GM19438 (cell line): ENCODE measurements at regions not wholly inside any gene's neighbourhood (a gene's known extent, or its start where the extent isn't known, plus 50 kb on each side); places are given as distances from the start of the nearest gene placed in this dataset.

Experiments used
- ATAC-seq: cut with Tn5 transposase; IDR thresholded peaks from one replicate; pipeline ENCODE4 v1.9.1; 2021; ENCODE audit warnings: low read depth; ENCODE audit not compliant: unreplicated experiment

DNA sequence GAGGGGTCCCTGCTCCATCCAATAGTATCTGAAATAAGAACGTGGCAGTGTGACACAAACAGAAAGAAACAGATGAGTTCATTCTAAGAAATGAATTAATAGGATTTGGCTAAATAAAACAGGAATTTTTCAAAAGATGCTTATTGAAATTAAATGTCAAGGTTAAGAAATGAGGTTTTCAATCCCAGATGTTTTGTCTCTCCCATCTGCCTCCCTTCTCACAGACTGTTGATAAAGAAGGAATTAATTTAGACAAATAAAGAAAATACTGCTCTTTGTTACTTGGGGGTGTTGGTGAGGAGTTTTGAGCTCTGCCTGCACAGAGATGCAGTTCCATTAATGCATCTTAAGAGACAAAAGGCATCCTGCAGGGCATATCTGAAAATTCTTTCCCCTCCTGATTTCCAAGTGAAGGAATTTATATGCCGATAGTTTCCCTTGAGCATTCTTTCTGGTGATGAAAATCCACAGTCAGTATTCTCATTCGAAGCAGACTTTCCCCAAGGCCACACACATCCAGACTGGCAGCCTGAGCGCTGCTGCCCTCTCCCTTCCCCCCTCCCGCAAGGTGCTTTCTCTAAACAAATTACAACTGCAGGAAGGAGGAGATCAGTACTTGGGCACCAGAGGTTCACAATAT, 385.4 kb upstream of the RND3 start:
- no peak for ATAC-seq

- ATAC-seq = no peak
These were observed 379.0 kb upstream of the RND3 start for GRCh38 chr2:150866431-150866830.

- ATAC-seq = no peak
These were observed 376.2 kb upstream of the RND3 start for GRCh38 chr2:150863691-150864090.

DNA sequence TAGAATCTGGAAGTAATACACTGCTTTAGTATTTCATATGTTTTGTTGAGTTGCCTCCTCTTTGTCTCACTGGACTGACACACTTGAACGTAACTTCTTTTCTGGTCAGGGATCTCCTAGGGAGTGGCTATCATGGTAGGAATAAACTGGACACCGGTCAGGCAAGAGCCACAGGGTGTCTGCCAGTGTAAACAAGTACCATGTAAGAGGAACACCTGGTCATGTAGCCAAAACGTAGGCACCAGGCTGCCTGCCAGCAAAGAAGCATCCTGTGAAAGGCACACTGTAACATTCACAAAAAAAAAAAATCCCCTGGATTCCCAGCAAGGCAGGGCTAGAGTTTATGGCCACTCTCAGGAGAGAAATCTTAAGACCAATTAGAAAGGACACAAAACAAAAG, 372.8 kb upstream of the RND3 start:
- ATAC-seq = no peak

DNA sequence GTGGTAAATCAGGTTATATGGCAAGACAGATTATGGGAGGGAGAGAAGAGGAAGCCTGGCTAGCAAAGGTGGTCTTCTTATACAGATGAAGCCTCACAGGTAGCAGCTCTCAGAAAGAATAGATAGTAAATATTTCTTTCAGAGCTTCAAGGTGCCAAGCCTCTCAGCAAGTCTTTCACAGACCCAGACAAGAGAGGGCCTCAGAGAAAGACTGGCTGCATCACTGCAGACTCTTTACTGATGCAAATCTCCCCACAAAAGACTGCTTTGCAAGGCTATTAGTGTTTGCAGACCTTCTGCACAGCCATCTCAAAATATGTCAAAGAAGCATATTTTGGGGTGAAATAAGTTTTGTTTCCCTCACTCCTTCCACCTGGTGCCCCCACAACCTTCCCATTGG, 372.4 kb upstream of the RND3 start:
- no peak for ATAC-seq

GRCh38 chr2:150859162-150859561, 371.7 kb upstream of the RND3 start:
- ATAC-seq = no peak

DNA sequence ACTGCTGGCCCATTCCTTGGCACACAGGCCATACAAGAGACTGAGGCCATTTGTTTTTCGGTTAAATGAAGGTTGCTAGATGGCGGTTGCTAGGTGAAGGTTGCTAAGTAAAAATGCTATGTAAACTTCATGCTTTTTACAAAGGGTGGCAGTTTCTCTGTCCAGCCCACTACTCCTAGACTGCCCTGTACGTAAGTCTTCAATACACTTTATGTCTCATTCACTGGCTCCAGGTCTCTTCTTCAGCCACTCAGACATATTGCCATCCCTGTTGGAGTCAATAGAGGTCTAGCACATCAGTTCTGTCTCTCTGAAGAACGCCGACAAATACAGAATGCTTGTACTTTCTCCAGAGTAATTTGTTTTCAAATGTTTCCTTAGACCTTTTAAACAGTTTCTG, 370.9 kb upstream of the RND3 start:
- no peak for ATAC-seq

DNA sequence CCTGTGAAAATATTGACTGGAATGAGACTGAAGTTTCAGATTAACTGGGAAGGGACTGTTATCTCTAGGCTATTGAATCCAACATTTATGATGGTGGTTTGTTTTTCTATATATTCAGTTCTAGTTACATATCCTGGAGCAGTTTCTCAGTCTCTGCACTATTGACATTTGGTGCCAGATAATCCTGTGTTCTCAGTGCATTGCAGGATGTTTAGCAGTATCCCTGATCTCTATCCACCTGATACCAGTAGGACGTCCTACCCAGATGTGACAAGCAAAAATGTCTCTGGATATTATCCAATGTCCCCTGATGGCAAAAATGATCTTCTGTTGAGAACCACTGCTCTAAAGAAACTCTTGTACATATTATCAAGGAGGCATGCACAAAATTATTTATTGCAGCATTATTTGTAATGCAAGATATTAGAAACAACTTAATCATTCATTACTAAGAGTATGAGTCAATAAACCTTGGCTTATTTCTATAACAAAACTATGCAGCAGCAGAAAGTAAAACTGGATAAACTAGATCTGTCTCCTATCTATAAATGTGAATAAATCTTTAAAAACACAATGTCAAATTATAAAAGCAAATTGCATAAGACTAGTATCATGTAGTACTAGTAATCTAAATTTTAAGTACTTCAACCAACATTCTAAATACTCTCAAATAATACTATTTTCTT, 369.3 kb upstream of the RND3 start:
- ATAC-seq = no peak

GRCh38 chr2:150853263-150853662, 365.8 kb upstream of the RND3 start:
- no peak for ATAC-seq

GRCh38 chr2:150850641-150851040, 363.2 kb upstream of the RND3 start:
- ATAC-seq = no peak

GRCh38 chr2:150847578-150847977, 360.1 kb upstream of the RND3 start:
- no peak for ATAC-seq

GRCh38 chr2:150846691-150847090, 359.2 kb upstream of the RND3 start:
- ATAC-seq = no peak

GRCh38 chr2:150832686-150833085, 345.2 kb upstream of the RND3 start:
- no peak for ATAC-seq

DNA sequence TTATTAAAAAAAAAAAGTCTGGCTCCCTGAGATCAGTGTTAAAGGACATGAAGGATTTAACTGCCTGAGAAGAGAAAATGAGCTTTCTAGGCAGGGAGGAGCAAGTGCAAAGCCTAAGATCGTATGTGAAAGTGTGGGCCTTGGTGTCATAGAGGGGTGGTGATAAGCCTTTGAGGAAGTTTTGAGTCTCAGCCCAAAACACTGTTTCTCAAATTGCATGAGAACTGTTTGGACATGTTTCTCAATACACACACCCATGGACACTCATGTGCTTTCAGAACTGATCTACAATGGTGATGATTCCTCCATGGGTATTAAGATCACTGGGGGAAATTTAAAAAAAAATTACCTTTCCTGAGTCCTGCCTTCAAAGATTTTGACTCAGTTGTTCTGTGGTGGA, 336.7 kb upstream of the RND3 start:
- no peak for ATAC-seq

DNA sequence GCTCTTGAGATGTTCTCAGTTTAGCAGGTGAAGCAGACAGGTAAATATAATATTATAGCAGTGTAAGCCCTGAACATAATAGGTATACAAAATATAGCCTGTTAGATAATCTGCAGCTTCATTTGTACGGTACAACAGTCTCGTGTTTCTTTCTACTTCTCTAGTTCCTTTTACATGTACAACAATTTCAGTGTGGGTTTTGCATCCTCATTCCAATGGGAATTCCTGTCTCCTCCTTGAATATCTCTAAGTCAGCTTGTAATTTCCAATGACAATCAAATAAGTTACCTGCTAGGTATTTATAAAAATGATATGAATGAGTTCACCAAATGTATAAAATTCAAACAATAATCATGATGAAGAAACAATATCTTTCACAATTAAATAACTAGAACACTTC, 330.0 kb upstream of the RND3 start:
- no peak for ATAC-seq

- ATAC-seq = no peak
These were observed 325.3 kb upstream of the RND3 start for GRCh38 chr2:150812664-150813367.

- ATAC-seq = no peak
These were observed 324.6 kb upstream of the RND3 start for GRCh38 chr2:150812066-150812465.

DNA sequence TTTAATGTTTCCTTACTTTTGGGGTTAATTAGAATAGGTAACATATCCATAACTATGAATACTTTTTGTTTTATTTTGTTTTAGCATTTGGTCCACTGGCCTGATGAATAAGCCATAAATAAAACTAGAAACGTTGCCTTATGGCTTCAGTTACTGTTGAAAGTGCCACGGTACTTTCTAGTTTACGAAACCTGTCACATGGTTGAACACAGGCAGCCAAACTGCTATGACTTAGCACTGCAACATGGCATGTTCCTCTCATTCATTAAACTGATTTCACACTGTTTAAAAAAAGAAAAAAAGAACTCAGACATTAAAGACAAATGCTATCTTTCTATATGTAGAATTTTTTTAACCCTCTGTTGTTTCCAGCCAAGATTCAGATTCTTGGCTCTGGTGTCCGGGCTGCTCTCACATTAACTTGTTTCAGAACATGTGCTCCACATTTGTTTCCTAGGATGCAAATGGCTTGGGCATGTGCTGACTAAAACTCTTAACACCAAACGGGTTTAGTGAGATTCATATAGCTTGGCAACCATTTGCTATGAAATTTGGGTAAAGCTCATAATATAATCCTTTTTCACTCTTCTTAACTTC, 323.9 kb upstream of the RND3 start:
- ATAC-seq = no peak

DNA sequence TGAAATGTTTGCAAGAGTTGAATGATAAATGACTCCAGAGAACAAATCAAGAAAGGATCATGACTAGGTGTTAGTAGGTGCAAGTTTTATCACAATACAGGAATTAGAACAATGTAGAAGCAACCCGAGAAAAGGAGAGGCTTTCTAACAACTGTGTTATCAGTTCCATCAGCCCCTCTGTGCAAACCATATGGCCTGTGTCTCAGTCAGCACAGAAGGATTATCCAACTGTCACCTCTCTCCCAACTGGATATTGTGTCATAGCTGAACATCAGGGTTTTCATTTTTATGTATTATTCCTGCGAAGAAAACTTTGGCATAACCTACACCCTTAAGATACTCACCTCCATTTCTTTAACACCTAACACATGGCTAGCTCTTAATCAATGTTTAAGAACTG, 321.6 kb upstream of the RND3 start:
- ATAC-seq = no peak

- ATAC-seq = no peak
These were observed 318.9 kb upstream of the RND3 start for GRCh38 chr2:150806336-150806735.

- no peak for ATAC-seq
These were observed 316.4 kb upstream of the RND3 start for GRCh38 chr2:150803689-150804398.
